AG09309 (cell line): ENCODE measurements at regions not wholly inside any gene's neighbourhood (a gene's known extent, or its start where the extent isn't known, plus 50 kb on each side); places are given as distances from the start of the nearest gene placed in this dataset.
"Not testable (repeated sequence)": the region's sequence is repeated elsewhere in the genome, so short reads cannot be mapped to it uniquely, and the experiment has no call there.

Source experiments
- DNase-seq: peaks from one replicate; pipeline ENCODE4 v3.0.0-alpha.2; 2010; ENCODE audit warnings: low read depth
- H3K4me3 ChIP-seq: 2 replicates; pipeline ENCODE4 v1.5.1; 2011; ENCODE audit warnings: mild to moderate bottlenecking, low read depth, low read length, moderate library complexity; ENCODE audit not compliant: control insufficient read depth
- CTCF ChIP-seq: IDR thresholded peaks from 2 replicates; pipeline ENCODE4 v1.5.1; 2011; ENCODE audit warnings: mild to moderate bottlenecking, low read depth, low read length, inconsistent platforms; ENCODE audit not compliant: insufficient read depth, control insufficient read depth; ENCODE audit errors: missing control alignments

- TF ChIP-seq CTCF, result no peak
- no peak overlapping the region for H3K4me3 ChIP-seq
- no peak for DNase-seq
These were observed 119.2 kb downstream of the SPP2 start for GRCh38 chr2:234169674-234170073.

- H3K4me3 ChIP-seq, DNase-seq: not testable (repeated sequence)
These were observed 118.4 kb downstream of the SPP2 start for GRCh38 chr2:234168605-234169570.

GRCh38 chr2:234166531-234166930 lies 116.0 kb downstream of the SPP2 start:
- no peak for TF ChIP-seq CTCF
- no peak overlapping the region for H3K4me3 ChIP-seq

GRCh38 chr2:234165421-234165820 lies 114.9 kb downstream of the SPP2 start:
- no peak overlapping the region for H3K4me3 ChIP-seq
- peak; percentile 46 for DNase-seq
- TF ChIP-seq CTCF, result no peak

More at GRCh38 chr2:234166531-234166930, 116.0 kb downstream of the SPP2 start:
- no peak for DNase-seq

DNA sequence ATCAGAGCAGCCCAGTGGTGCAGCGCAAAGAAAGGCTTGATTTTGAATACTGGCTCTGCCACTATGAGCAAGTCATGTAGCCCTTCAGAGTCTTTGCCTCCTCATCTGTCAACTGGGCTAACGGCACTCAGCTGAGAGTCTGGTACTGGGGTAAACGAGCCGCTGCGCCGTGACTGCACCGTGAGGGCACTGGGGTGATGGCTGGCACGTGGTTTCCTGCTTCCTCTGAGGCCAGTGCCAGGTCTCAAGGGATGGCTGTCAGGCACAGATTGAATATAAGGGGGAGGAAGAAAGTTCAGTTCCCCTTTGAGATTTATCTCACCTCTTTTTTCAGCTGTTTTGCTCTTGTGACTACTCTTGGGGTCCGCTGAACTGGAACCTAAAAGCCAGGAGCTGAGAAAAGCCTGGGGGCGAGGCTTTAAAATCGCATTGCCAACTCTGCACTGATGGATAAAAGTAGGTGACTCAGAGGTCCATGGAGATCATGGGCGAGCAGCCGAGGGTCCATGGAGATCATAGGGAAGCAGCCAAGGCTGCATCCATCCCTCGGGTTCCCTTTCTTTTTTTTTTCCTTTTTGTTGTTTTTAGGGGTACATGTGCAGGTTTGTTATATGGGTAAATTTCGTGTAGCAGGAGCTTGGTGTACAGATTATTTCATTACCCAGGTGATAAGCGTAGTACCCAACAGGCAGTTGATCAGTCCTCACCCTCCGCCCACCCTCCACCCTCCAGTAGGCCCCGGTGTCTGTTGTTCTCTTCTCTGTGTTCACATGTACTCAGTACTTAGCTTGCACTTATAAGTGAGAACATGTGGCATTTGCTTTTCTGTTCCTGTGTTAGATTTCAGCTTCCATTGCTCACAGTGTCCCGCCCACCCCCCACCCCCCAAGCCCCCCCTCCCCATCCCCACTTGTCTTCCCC lies 114.3 kb downstream of the SPP2 start:
- no peak for TF ChIP-seq CTCF
- no peak overlapping the region for H3K4me3 ChIP-seq
- DNase-seq, result no peak

DNA sequence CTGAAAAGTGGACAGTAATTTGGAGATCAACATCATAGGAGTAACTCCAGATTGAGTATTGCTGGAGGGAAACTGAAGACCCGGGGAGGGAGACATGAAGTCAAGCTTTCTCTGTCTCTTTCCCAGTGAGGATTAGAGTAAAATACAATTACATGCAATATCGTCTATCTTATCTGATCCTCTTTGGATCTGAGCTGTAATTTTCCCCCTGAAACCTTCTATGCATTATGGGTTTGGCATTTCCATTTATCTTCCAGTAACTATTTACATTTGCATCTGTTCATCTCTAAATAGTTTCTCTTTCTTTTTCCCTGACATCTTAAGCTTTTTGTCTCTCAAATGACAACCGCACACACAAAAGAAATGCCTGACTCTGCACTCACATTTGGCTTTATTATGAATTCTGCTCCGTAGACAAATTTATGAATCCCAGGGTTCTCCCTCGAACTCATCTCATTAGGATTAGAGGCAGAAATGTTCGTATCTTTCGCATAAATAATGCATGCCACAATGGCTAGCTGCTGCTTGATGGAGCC lies 113.1 kb downstream of the SPP2 start:
- DNase-seq, result no peak
- H3K4me3 ChIP-seq, result no peak overlapping the region
- TF ChIP-seq CTCF, result no peak
